CD4-positive, alpha-beta T cell treated with Interferon alpha-2 for 1 hour (primary cell): ENCODE measurements at regions not wholly inside any gene's neighbourhood (a gene's known extent, or its start where the extent isn't known, plus 50 kb on each side); places are given as distances from the start of the nearest gene placed in this dataset.
"Not testable (repeated sequence)": the region's sequence is repeated elsewhere in the genome, so short reads cannot be mapped to it uniquely, and the experiment has no call there.

Experiments
- DNase-seq, 2 donors: peaks; one replicate each; pipeline ENCODE4 v3.0.0-alpha.2; 2020 to 2022

DNA sequence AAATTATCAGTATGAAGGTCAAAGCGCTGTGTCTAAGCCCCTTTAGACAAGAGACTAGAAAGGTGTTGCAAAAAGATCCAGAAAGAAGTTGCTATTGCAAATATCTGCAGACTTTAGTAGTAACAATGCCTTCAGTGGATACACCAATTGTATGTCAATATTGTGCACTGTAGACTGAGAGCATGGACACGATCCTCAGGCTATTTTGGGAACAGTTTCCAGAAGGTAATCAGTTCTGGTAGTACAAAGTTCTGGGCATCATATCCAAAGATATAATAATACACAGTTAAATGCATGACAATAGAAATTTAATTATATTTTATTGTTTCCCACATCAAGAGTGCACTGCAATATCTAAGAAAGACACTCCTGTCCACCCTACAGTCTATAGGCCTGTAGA is 84.1 kb upstream of the LUZP2 start:
- DNase-seq, result no peak

DNA sequence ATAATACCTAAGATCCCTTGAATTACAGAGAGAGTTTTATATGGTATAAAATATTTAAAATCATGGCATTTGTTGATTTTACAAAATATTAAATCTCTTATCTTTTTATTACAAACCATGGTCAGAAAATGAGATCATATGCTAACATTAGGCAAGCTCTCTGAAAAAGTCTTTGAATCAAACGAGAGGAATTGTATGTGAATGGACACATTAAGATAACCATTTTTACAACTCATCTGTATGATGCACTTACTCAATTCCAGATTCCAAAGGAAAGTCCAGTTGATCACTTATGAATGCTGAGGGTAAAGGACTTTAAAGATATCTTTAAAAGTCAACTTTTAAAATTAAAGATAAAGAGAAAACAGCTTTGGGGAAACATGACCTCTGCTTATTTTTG is 83.5 kb upstream of the LUZP2 start:
- no peak for DNase-seq

- DNase-seq, result not testable (repeated sequence)
These were observed 80.8 kb upstream of the LUZP2 start for GRCh38 chr11:24415955-24416636.

GRCh38 chr11:24421766-24422165 is 75.1 kb upstream of the LUZP2 start:
- DNase-seq, result no peak

DNA sequence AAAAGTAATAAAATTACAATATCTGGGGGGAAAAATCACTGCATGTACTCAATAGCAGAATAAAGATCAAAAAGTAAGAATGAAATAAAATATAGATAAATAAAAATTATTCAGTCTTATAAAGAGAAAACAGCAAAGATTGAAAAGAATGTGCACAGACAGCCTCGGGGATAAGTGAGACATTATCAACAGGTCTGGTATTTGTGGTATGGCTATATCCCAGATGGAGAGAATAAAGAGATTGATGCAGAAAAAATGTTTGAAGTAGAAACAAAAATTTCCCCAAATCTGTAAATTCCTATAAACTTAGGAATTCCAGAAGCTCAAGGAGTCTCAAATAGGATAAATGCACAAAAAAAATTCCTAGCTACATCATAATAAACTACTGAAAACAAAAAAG is 74.5 kb upstream of the LUZP2 start:
- DNase-seq, result no peak

DNA sequence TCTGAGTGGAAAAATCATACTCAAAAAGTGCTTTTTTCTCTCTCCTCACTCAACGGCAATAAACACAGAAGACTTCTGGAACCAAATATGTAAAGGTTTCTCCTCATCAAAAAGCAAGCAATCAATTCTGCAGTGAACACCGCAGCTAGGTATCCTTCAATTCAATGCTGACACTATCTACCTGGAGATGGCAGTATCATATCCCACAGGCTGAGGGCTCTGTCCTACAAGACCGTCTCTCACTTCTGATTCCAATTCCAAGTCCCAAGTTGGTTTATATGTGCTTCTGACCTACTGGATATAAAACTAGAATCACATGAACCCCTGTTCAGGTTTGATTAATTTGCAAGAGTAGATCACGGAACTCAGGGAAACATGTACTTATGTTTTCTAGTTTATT is 59.7 kb upstream of the LUZP2 start:
- DNase-seq, result no peak
